HG03354 (cell line): ENCODE measurements at regions not wholly inside any gene's neighbourhood (a gene's known extent, or its start where the extent isn't known, plus 50 kb on each side); places are given as distances from the start of the nearest gene placed in this dataset.
"Not testable (repeated sequence)": the region's sequence is repeated elsewhere in the genome, so short reads cannot be mapped to it uniquely, and the experiment has no call there.

ENCODE experiments used
- ATAC-seq: cut with Tn5 transposase; IDR thresholded peaks from one replicate; pipeline ENCODE4 v1.9.1; 2021; ENCODE audit warnings: mild to moderate bottlenecking; ENCODE audit not compliant: unreplicated experiment, poor library complexity, severe bottlenecking

DNA sequence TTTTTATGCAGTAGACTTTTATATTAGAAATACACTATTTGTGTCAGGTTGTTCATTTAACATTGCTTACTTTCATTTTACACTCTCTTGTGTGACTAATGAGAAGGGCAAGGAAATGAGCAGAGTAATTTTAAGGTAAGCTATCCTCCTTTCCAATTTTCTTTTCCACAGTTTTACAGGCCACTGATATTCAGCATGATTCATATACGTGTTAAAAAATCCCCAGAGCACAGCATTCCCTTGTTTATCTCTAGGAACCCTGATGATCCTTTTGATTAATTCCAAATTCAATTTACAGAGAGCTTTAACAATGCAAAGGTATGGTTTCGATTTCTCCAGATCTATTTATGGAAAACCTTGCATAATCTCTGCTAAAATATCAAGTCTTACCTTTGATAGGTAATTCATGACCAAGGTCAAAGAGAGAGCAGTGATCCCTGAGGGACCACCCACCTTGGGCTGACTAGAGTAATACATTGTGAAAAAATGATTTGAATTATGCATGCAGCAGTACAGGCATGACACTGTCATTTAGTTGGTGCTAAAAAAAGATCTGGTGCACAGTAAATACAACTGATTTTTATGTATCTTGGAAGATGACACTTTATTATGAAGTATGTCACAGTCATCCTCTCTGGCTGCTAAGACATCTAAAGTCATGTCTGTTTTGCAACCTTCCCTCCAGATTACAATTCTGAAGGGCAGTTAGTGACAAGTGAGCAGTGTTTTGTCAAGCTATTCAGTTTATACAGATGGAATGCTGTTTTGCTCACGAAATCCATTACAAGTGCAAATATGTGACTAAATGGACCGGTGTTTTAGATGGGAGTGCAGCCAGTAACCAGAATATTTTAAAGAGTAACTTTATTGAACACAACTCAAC lies 736.6 kb downstream of the EPHA7 start:
- ATAC-seq: no peak

DNA sequence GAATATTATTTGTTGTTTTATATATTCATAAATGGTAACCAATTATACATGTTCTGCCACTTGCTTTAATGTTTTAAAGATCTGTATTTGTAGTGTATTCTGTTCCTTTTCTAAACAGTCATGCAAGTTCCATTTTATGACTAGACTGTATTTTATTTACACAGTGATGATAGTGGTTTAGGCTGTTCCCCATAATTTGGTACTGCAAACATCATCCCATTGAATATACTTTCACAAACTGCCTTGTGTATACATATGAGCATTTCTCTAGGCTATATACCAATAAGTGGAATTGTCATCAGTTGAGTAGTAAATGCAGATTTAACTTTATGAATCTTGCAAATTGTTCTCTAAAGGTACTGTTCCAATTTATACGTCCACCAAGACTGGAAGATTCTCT lies 738.0 kb downstream of the EPHA7 start:
- ATAC-seq: no peak

DNA sequence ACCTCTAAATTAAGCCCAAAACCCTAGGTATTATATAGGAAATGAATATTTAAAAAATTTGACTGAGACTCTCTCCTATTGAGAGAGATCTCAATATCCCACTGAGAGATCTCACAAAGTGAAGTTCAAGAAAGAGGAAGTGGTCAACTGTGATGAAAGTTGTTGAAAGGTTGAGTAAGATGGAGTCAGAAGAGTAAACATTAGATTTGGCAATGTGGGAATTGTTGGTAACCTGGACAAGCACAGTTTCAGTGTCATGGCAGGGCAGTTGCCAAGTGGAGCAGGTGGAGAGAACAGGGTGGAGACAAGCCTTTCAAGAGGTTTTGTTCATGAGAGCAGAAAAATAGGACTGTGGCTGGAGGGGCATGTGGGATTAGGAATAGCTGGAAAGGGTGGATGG lies 747.9 kb downstream of the EPHA7 start:
- not testable (repeated sequence) for ATAC-seq

DNA sequence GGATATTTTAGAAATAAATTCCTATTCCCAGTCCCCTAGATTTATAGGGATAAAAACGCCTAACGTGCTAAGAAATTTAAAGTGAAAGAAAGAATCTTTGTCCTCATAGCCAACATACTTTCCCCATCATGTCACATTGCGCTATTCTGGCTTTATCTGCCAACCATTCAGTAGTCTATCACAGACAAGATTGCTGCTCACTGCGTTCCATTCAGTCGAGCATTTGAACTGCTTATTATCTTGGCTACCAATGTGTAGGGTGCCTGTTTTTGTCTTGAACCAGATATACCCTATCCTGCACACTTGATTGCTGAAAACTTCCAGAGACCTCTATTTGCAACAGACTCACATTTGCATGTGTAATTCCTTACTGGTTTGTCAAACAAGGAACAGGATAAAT lies 751.5 kb downstream of the EPHA7 start:
- no peak for ATAC-seq

DNA sequence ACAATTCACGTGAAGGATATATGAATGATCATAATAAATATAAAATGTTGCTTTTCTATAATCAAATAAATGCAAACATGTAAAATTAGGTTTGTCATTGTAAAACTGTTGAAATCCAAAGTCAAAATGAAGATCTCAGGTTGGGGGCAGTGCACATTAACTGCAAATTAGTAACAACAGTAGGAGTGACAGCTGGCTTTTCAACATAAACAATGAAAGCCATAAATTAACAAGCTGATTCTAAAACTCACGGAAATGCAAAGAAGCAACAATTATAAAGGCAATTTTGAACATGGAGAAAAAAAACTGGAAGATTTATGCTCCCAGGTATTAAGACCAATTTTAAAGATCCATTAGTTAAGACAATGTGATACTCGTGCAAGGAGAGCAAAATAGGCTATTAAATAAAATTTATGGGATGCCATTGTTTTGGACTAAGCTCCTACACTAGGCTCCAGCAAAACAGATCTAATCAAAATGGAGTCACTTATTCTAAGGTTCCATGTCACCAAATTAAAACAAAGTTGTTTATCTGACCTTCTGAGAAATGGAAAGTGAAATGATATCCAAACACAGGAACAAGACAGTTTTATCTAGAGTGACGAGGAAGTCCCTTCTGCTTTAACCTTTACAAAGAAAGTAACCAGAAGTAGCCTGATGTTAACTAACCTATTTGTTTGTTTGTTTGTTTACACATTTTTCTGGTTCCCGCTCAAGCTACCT lies 770.8 kb downstream of the EPHA7 start:
- ATAC-seq: no peak

DNA sequence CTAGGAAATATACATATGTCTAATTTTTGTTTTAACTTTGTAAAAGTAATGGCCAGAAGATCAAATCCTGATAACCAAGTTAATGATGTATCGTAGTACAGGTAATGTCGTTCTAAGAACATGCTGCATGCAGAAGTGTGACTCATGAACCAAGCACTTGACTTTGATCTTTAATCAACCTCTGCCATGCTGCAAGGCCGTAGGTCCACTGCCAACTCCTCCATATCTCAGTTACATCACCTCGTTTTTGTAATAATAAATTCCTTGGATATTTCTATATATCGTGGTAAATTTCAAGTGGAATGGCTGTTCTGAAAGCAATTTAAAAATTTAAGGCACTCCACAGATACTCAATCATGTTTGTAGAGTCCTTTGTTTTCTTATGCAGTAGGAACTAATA lies 771.7 kb downstream of the EPHA7 start:
- no peak for ATAC-seq

DNA sequence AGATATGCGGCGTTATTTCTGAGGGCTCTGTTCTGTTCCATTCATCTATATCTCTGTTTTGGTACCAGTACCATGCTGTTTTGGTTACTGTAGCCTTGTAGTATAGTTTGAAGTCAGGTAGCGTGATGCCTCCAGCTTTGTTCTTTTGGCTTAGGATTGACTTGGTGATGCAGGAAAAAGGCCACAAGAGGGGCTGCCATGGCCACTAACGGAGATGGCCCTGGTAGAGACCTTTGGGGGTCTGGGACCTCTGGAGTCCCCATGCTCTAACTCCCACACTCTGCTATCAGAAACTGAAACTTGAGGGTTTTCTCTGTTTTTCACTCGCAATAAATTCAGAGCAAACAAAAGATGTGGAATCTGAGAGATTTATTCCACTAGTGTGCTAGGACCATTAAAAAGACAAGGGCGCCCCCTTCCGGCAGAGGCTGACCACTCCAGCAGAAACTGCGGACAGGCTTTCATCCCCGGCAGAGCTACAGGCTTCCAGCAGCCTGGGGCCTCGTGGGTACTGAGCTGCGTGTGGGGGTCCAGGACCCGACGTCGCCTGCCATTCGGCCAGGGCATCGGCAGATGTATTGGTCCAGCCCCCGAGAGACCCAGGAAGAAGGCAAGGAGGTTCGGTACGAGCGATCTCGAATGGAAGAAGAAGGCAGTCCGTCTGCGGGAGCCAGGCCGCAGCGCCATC lies 775.1 kb downstream of the EPHA7 start:
- not testable (repeated sequence) for ATAC-seq

DNA sequence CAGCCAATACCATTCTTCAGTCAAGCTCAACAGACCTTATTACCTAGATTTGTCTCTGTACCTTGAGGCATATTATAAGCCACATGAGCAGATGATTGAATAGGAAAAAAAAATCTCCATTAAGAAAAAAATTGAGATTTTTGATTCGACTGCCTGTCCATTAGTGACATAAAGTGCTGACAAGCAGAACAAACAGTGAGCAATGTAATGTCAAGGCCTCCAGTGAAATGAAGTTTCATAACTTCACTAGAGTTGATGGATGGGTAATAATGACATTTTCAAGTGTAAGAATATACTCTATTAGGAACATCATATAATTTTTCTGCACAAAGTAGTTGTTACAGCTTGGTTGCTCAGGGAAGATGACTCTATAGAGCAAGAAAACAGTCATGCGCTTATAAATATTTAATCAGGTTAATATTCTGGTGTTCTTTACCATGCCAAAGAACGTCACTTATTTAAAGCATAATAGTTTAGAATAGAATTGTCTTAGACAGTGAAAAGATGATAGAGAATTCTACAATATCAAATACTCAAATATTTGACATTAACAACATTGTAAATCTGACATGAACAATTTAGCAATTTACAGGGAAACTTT lies 783.7 kb downstream of the EPHA7 start:
- no peak for ATAC-seq

DNA sequence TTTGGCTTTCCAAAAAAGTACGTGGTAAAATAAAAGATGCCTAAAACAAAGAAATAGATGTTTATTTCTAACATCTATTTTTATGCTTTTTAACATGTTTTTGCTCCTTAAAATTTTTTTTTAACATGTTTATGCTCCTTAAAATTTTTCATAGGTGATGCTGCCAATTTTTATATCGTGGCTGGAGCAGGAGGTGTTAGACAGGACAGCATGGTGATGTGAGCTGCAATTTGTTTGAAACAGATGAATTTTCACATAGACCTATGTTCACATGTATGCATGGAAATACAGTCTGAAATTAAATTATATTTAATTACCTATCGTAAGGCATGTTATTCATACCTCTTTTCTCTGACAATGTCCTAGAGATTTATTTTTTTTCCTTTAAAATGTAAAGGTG lies 784.8 kb downstream of the EPHA7 start:
- no peak for ATAC-seq

DNA sequence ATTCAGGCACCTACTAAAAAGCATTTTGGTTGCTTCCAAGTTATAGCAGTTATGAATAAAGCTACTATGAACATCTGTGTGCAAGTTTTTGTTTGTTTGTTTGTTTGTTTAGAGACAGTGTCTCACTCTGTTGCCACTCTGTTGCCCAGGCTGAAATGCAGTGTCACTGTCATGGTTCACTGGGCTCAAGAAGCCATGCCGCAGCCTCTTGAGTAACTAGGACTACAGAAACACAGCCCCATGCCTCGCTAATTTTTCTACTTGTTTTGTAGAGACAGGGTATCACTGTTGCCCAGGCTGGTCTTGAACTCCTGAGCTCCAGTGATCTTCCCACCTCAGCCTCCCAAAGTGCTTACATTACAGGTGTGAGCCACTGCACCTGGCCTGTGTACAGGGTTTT lies 795.9 kb downstream of the EPHA7 start:
- no peak for ATAC-seq

DNA sequence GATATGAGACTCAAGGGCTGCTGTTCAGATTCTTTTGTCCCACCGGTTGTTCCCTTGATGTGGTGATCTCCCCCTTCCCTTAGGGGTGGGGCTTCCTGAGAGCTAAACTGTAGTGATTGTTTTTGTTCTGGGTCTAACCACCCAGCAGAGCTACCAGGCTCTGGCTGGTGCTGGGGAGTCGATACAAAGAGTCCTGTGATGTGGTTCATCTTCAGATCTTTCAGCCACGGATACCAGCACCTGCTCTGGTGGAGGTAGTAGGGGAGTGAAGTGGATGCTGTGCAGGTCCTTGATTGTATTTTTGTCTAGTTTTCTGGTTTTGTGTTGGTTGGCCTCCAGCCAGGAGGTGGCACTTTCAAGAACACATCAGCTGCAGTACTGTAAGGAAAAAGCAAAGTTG lies 801.6 kb downstream of the EPHA7 start:
- ATAC-seq: no peak

DNA sequence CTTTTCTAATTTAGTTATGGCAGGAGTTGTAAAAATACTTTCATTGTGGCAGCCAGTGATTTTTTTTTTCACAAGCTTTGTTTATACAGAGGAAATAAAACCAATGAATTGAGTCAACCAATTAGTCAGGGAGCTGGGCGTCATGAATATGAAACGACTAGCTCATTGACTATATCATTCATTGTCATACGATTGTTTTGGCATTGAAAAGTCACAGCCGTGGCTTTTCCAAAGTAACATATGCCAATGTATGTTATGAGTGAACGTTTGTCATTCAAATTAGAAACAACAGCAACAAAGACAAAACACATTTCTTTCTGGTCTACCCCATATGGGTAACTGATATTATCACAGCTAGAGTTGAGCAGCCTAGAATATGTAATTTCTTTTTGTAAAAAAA lies 810.6 kb downstream of the EPHA7 start:
- no peak for ATAC-seq

DNA sequence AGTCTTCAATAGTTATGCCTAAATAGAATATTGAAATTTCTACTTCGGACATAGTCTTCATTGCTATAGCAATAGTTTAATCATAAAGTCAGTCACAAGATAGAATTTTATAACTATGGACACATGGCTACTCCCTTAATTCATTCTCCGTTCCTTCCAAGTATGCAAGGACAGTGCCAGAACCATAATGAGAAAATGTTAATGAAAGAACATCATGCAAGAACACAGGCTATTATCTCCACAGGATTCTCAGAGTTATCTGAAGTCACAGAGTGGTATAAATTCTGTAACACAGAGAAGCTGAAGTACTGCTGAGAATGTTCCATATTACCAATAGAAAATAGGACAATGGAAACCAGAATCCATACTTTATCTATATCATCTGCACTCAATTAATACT lies 826.2 kb downstream of the EPHA7 start:
- no peak for ATAC-seq

DNA sequence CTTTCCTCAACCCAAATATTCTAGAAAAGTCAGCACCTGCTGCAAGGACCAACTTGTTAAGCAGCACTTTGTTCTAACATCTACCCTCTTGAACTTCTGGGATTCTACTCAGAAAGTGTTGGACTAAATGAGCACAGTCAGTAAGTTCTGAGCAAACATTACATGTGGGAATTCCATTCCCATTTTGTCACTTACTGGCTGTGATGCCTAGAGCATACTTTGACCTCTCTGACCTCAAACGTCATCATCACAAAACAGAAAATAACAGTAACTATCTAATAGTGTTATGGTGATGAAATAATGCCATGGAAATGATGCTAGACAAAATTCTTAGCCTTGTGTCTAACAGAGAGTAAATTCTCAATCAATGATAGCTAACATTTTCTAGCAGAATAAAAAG lies 829.4 kb downstream of the EPHA7 start:
- ATAC-seq: no peak

DNA sequence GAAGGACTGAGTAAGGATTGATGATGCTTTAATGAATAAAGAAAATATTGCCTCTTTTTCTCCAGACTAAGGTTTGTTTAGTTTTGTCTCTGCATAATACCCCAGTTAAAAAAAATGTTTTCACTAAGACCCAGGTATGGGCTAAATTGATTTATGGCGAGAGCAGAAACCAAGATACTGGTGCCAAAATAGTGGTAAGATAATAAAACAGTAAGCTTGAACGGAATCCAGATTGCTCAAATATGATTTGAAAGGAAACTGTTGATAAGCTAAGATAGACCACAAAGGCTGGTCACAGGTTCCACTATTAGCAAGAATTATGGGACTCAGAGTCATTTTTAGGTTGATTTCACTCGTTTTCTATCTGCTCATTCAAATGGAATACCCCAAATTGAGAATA lies 831.2 kb downstream of the EPHA7 start:
- ATAC-seq: no peak

DNA sequence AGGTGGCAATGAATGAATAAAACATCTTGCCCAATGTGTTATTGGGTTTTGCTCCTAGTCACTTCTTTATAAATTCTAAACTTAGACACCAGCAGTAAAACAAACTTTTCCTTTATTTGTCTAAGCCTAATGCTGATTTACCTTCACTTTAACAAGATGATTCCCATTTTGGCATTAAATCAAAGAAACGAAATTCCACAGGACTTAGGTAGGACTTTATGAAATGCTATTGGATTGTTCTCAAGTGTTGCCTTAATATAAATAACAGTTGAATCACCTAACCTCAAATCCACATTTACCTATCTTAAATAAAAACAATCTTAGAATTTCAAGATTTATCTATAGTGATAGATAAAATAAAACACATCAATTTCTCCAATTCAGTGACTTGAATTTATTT lies 831.8 kb downstream of the EPHA7 start:
- ATAC-seq: no peak

DNA sequence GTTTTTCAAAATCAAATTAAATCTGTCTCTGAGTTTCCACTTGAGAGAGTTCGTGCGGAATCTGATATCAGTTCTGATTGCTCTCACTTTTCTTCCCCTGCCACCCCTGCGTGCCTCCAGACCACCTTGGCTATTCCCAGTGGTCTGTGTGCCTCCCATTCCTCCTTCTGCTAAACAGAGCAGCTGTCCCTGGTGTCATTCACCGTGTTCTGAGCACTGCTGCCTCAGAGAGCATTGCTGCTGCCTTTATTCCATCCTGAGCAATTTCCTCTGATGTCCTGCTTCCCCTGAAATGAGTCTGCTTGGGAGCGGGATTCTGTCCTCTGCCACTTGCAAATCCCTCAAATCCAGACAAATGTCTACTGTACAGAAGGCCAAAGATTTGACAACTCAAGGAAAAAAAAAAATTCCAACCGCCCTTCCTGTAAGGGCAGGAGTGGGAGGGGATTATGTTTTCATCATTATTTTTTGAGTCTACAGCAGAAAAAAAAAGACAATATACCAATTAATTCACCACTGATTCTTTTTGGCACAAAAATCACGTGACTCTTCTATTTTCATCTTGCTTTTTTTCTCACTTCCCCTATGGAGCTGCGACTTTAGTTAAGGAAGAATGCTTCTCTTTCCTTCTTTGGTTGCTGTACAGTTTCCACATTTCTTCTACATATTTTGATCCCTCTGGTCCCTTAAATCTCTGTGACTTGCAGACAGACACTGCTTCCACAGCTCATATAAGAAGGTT lies 833.0 kb downstream of the EPHA7 start:
- ATAC-seq: no peak

DNA sequence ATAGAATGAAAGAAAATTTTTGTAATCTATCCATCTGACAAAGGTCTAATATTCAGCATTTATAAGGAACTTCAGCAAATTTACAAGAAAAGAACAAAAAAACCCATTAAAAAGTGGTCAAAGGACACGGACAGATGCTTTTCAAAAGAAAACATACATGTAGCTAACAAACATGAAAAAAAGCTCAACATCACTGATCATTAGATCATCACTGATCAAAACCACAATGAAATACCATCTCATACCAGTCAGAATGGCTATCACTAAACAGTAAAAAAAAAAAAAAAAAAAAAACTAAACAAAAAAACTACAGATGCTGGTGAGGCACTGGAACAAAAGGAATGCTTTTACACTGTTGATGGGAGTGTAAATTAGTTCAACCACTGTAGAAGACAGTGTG lies 837.1 kb downstream of the EPHA7 start:
- ATAC-seq: no peak

DNA sequence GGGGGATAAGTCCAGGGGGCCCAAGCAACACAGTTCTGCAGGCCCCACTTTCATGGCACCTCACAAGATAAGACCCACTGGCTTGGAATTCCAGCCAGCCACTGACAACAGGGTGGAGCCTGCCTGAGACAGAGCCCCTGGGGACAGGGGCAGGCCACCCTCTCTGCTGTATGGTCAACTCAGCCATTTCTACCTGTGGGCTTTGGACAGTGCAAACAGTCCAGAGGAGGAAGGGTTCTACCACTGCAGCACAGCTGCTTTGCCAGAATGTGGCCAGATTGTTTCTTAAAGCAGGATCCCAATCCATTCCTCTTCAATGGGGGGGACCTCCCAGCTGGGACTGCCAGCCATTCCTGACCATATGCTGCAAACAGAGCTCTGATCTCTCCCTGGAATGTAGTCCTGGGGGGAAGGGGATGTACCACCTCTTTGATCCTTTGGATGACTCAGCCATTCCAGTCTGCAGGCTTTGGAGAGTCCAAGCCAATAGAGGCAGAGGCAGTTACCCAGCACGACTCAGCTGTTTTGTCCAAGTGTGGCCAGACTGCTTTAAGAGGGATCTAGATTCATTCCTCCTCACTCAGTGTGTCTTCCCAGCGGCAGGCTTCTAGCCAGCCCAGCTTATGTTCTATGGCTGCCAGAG lies 842.2 kb downstream of the EPHA7 start:
- no peak for ATAC-seq
